ENCODE measurements at regions not wholly inside any gene's neighbourhood (a gene's known extent, or its start where the extent isn't known, plus 50 kb on each side); places are given as distances from the start of the nearest gene placed in this dataset.

GRCh38 chr1:73886716-73887115 is 311.3 kb downstream of the LRRIQ3 start:
- H3K4me3 ChIP-seq: no peak overlapping the region
- DNase-seq (no peak), ATAC-seq (no peak)
- H3K4me1 ChIP-seq: no peaks in the 10 kb centered on the region
- no peak for TF ChIP-seq CTCF (IDR thresholded peaks at IDR 0.05)
- no peak overlapping the region for H3K27ac ChIP-seq
- intact Hi-C loops (cut with DNase I): no loop called here
- no peaks in the 10 kb centered on the region for H3K9me3 ChIP-seq
- H3K36me3 ChIP-seq: no peaks in the 10 kb centered on the region
- H3K27me3 ChIP-seq: no peaks in the 10 kb centered on the region

DNA sequence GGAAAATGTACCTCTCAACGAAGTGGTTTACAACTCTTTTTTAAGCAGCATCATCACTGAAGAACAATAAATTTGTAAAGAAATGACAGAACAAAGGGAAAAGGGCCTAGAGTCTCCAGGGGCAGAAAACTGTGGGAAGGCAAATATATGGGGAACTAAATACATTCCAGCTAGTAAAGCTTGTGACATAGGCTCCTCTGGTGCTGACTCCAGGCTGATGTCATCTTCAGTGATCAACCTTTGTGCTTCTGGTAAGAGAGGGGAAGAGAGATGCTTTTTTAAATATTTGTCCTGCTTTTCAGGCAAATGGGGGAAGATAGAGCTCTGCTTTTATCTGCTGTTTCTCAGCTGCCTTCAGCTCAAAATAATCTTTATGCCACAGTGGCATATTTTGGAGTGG is 323.2 kb downstream of the LRRIQ3 start:
- no peak overlapping the region for H3K4me3 ChIP-seq
- DNase-seq: no peak
- H3K9me3 ChIP-seq: no peaks in the 10 kb centered on the region

GRCh38 chr1:73868810-73869336 is 329.1 kb downstream of the LRRIQ3 start:
- no peaks in the 10 kb centered on the region for H3K4me1 ChIP-seq
- no peaks in the 10 kb centered on the region for H3K27me3 ChIP-seq
- intact Hi-C loops (cut with DNase I): no loop called here
- TF ChIP-seq CTCF (IDR thresholded peaks at IDR 0.05): no peak
- no peaks in the 10 kb centered on the region for H3K9me3 ChIP-seq
- no peak overlapping the region for H3K27ac ChIP-seq
- DNase-seq (no peak), ATAC-seq (no peak)
- H3K4me3 ChIP-seq: no peak overlapping the region
- H3K36me3 ChIP-seq: no peaks in the 10 kb centered on the region

More for the DNA sequence above, 323.2 kb downstream of the LRRIQ3 start:
- intact Hi-C loops (cut with DNase I): no loop called here
- H3K27ac ChIP-seq: no peak overlapping the region
- H3K27me3 ChIP-seq: no peaks in the 10 kb centered on the region
- no peaks in the 10 kb centered on the region for H3K4me1 ChIP-seq
- no peak for ATAC-seq
- TF ChIP-seq CTCF (IDR thresholded peaks at IDR 0.05): no peak
- H3K36me3 ChIP-seq: no peaks in the 10 kb centered on the region

DNA sequence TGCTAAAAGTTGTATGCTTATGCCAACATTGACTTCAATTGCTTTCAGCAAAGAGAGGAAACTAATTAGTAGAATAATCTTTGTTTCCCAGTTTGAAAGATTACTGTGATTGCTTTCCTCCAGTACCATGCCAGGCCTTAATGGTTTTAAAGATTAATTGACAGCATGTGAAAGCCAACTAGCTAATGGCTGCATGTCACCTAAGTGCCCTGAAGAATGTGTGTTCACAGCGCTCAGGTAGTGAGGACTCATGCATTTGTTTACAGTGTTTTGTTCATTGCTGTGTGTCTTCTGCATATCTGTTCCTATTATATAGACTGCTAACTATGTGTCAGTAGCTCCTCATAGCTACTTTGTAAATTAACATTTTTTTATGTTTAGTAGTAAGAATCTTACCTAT is 335.6 kb downstream of the LRRIQ3 start:
- H3K9me3 ChIP-seq: no peaks in the 10 kb centered on the region

GRCh38 chr1:73860421-73860950 is 337.5 kb downstream of the LRRIQ3 start:
- H3K4me1 ChIP-seq: no peaks in the 10 kb centered on the region
- TF ChIP-seq CTCF (IDR thresholded peaks at IDR 0.05): no peak
- H3K4me3 ChIP-seq: no peak overlapping the region
- no peak for DNase-seq
- H3K27ac ChIP-seq: no peak overlapping the region
- no peaks in the 10 kb centered on the region for H3K27me3 ChIP-seq
- intact Hi-C loops (cut with DNase I): no loop called here
- no peaks in the 10 kb centered on the region for H3K36me3 ChIP-seq
- H3K9me3 ChIP-seq: no peaks in the 10 kb centered on the region
- ATAC-seq: no peak

More for the DNA sequence above, 335.6 kb downstream of the LRRIQ3 start:
- no peak overlapping the region for H3K4me3 ChIP-seq
- no peaks in the 10 kb centered on the region for H3K36me3 ChIP-seq
- ATAC-seq: no peak
- H3K27me3 ChIP-seq: no peaks in the 10 kb centered on the region
- DNase-seq: no peak
- intact Hi-C loops (cut with DNase I): no loop called here
- H3K27ac ChIP-seq: no peak overlapping the region
- no peak for TF ChIP-seq CTCF (IDR thresholded peaks at IDR 0.05)
- H3K4me1 ChIP-seq: no peaks in the 10 kb centered on the region

GRCh38 chr1:73859227-73859626 is 338.7 kb downstream of the LRRIQ3 start:
- Histone ChIP-seq H3K4me3 (no peak overlapping the region), H3K27me3 (no peaks in the 10 kb centered on the region), H3K4me1 (no peaks in the 10 kb centered on the region), H3K36me3 (no peaks in the 10 kb centered on the region), H3K9me3 (no peaks in the 10 kb centered on the region), H3K27ac (no peak overlapping the region)
- ATAC-seq (no peak), DNase-seq (no peak)
- intact Hi-C loops (cut with DNase I): no loop called here
- no peak for TF ChIP-seq CTCF (IDR thresholded peaks at IDR 0.05)
